HUES64 (cell line): ENCODE measurements at regions not wholly inside any gene's neighbourhood (a gene's known extent, or its start where the extent isn't known, plus 50 kb on each side); places are given as distances from the start of the nearest gene placed in this dataset.

ENCODE experiments used
- H3K27ac ChIP-seq: 2 replicates; pipeline ENCODE4 v1.7.0; 2013; ENCODE audit warnings: low read depth, low read length, inconsistent platforms
- H3K27me3 ChIP-seq: 2 replicates; pipeline ENCODE4 v1.6.1; 2013; ENCODE audit warnings: mild to moderate bottlenecking, low read length; ENCODE audit not compliant: insufficient read depth
- H3K36me3 ChIP-seq: 2 replicates; pipeline ENCODE4 v1.6.1; 2013; ENCODE audit warnings: mild to moderate bottlenecking, low read length; ENCODE audit not compliant: insufficient read depth
- H3K4me1 ChIP-seq: 2 replicates; pipeline ENCODE4 v1.6.1; 2013; ENCODE audit warnings: mild to moderate bottlenecking, low read length, moderate library complexity; ENCODE audit not compliant: insufficient read depth
- H3K4me3 ChIP-seq: 2 replicates; pipeline ENCODE4 v1.5.1; 2013; ENCODE audit warnings: mild to moderate bottlenecking, low read length, moderate library complexity
- H3K9ac ChIP-seq: 2 replicates; pipeline ENCODE4 v1.6.1; 2013; ENCODE audit warnings: mild to moderate bottlenecking, low read depth, low read length
- H3K9me3 ChIP-seq: 2 replicates; pipeline ENCODE4 v1.6.1; 2013; ENCODE audit warnings: low read depth, low read length; ENCODE audit not compliant: insufficient read depth
- WGBS: fragments of 150-250, 120-280 bp; methylation state at CpG from one replicate; pipeline ENCODE4 v1.1.7; 2013; ENCODE audit warnings: missing lambda C conversion rate; 5-methylcytosine and 5-hydroxymethylcytosine counted together

- Histone ChIP-seq H3K36me3 (no peaks in the 10 kb centered on the region), H3K27me3 (no peaks in the 10 kb centered on the region), H3K27ac (no peak overlapping the region), H3K4me1 (peaks cover 9% of the 10 kb centered on the region), H3K9ac (no peak overlapping the region), H3K4me3 (no peak overlapping the region), H3K9me3 (no peaks in the 10 kb centered on the region)
- no CpG with 5 or more reads among the region's 1 CpG for WGBS
These were observed 226.3 kb upstream of the B3GALT2 start for GRCh38 chr1:193412748-193413147.

GRCh38 chr1:193411714-193412113 lies 225.3 kb upstream of the B3GALT2 start:
- H3K9ac ChIP-seq = no peak overlapping the region
- H3K36me3 ChIP-seq = no peaks in the 10 kb centered on the region
- H3K9me3 ChIP-seq = no peaks in the 10 kb centered on the region
- H3K4me1 ChIP-seq = peaks cover 6% of the 10 kb centered on the region
- 85% methylated on average over 5 of the region's 5 CpGs for WGBS
- H3K27ac ChIP-seq = no peak overlapping the region
- H3K27me3 ChIP-seq = no peaks in the 10 kb centered on the region
- H3K4me3 ChIP-seq = no peak overlapping the region

GRCh38 chr1:193411215-193411614 lies 224.8 kb upstream of the B3GALT2 start:
- no peaks in the 10 kb centered on the region for H3K9me3 ChIP-seq
- no peaks in the 10 kb centered on the region for H3K27me3 ChIP-seq
- H3K27ac ChIP-seq = no peak overlapping the region
- 0 out of 2 replicates have a peak, but pooled peaks cover 1% of the 10 kb centered on the region for H3K4me1 ChIP-seq
- no peak overlapping the region for H3K9ac ChIP-seq
- no peaks in the 10 kb centered on the region for H3K36me3 ChIP-seq
- H3K4me3 ChIP-seq = no peak overlapping the region
- no CpG with 5 or more reads among the region's 2 CpGs for WGBS

GRCh38 chr1:193408782-193409293 lies 222.4 kb upstream of the B3GALT2 start:
- 88% methylated on average over 9 of the region's 9 CpGs for WGBS
- H3K4me3 ChIP-seq = no peak overlapping the region
- H3K9ac ChIP-seq = no peak overlapping the region
- H3K27ac ChIP-seq = no peak overlapping the region
- no peaks in the 10 kb centered on the region for H3K4me1 ChIP-seq
- H3K36me3 ChIP-seq = no peaks in the 10 kb centered on the region
- H3K27me3 ChIP-seq = no peaks in the 10 kb centered on the region
- H3K9me3 ChIP-seq = no peaks in the 10 kb centered on the region

GRCh38 chr1:193406901-193407300 lies 220.5 kb upstream of the B3GALT2 start:
- Histone ChIP-seq H3K9me3 (no peaks in the 10 kb centered on the region), H3K4me1 (no peaks in the 10 kb centered on the region), H3K36me3 (no peaks in the 10 kb centered on the region), H3K27me3 (no peaks in the 10 kb centered on the region), H3K4me3 (no peak overlapping the region), H3K27ac (no peak overlapping the region), H3K9ac (no peak overlapping the region)
- WGBS = 32% methylated on average over 4 of the region's 4 CpGs

GRCh38 chr1:193404236-193404635 lies 217.8 kb upstream of the B3GALT2 start:
- no peaks in the 10 kb centered on the region for H3K9me3 ChIP-seq
- H3K4me3 ChIP-seq = no peak overlapping the region
- 96% methylated on average over 2 of the region's 2 CpGs for WGBS

GRCh38 chr1:193402977-193403376 lies 216.6 kb upstream of the B3GALT2 start:
- Histone ChIP-seq H3K27me3 (no peaks in the 10 kb centered on the region), H3K36me3 (no peaks in the 10 kb centered on the region), H3K9me3 (no peaks in the 10 kb centered on the region), H3K27ac (no peak overlapping the region), H3K4me3 (no peak overlapping the region), H3K4me1 (no peaks in the 10 kb centered on the region), H3K9ac (no peak overlapping the region)
- 85% methylated on average over 2 of the region's 2 CpGs for WGBS

More at GRCh38 chr1:193404236-193404635, 217.8 kb upstream of the B3GALT2 start:
- H3K4me1 ChIP-seq = no peaks in the 10 kb centered on the region
- H3K27ac ChIP-seq = no peak overlapping the region
- H3K27me3 ChIP-seq = no peaks in the 10 kb centered on the region
- H3K9ac ChIP-seq = no peak overlapping the region
- H3K36me3 ChIP-seq = no peaks in the 10 kb centered on the region

GRCh38 chr1:193402037-193402436 lies 215.6 kb upstream of the B3GALT2 start:
- no peaks in the 10 kb centered on the region for H3K4me1 ChIP-seq
- H3K9me3 ChIP-seq = no peaks in the 10 kb centered on the region
- 90% methylated on average over 2 of the region's 4 CpGs for WGBS
- H3K4me3 ChIP-seq = no peak overlapping the region
- no peak overlapping the region for H3K9ac ChIP-seq
- H3K27ac ChIP-seq = no peak overlapping the region
- H3K27me3 ChIP-seq = no peaks in the 10 kb centered on the region
- no peaks in the 10 kb centered on the region for H3K36me3 ChIP-seq

GRCh38 chr1:193394336-193394735 lies 207.9 kb upstream of the B3GALT2 start:
- Histone ChIP-seq H3K9ac (no peak overlapping the region), H3K9me3 (no peaks in the 10 kb centered on the region), H3K36me3 (no peaks in the 10 kb centered on the region), H3K4me1 (no peaks in the 10 kb centered on the region), H3K27ac (no peak overlapping the region), H3K4me3 (no peak overlapping the region), H3K27me3 (no peaks in the 10 kb centered on the region)
- no CpG with 5 or more reads among the region's 1 CpG for WGBS

GRCh38 chr1:193392686-193393085 lies 206.3 kb upstream of the B3GALT2 start:
- H3K9me3 ChIP-seq = no peaks in the 10 kb centered on the region
- H3K27ac ChIP-seq = no peak overlapping the region
- 82% methylated on average over 1 of the region's 1 CpG for WGBS
- H3K27me3 ChIP-seq = no peaks in the 10 kb centered on the region
- H3K9ac ChIP-seq = no peak overlapping the region
- no peak overlapping the region for H3K4me3 ChIP-seq
- H3K4me1 ChIP-seq = no peaks in the 10 kb centered on the region
- no peaks in the 10 kb centered on the region for H3K36me3 ChIP-seq

- no peaks in the 10 kb centered on the region for H3K36me3 ChIP-seq
- no peaks in the 10 kb centered on the region for H3K27me3 ChIP-seq
- no peak overlapping the region for H3K4me3 ChIP-seq
- H3K4me1 ChIP-seq = no peaks in the 10 kb centered on the region
- 98% methylated on average over 5 of the region's 5 CpGs for WGBS
- no peak overlapping the region for H3K9ac ChIP-seq
- no peaks in the 10 kb centered on the region for H3K9me3 ChIP-seq
- H3K27ac ChIP-seq = no peak overlapping the region
These were observed 202.3 kb upstream of the B3GALT2 start for GRCh38 chr1:193388683-193389082.

GRCh38 chr1:193388165-193388564 lies 201.8 kb upstream of the B3GALT2 start:
- no peak overlapping the region for H3K9ac ChIP-seq
- WGBS = 96% methylated on average over 4 of the region's 4 CpGs
- no peaks in the 10 kb centered on the region for H3K4me1 ChIP-seq
- H3K4me3 ChIP-seq = no peak overlapping the region
- no peak overlapping the region for H3K27ac ChIP-seq
- H3K9me3 ChIP-seq = no peaks in the 10 kb centered on the region
- H3K36me3 ChIP-seq = no peaks in the 10 kb centered on the region
- no peaks in the 10 kb centered on the region for H3K27me3 ChIP-seq
